SK-N-SH (cell line): ENCODE measurements at regions not wholly inside any gene's neighbourhood (a gene's known extent, or its start where the extent isn't known, plus 50 kb on each side); places are given as distances from the start of the nearest gene placed in this dataset.

Experiments
- CTCF ChIA-PET: fragments of 300-600, 350-600 bp; formaldehyde crosslinking; extraction: SDS; loops from one replicate; lab custom pipeline; 2021; lab: Yijun Ruan, JAX
- POLR2A ChIA-PET: fragments of 350-600 bp; sonication (Branson Sonifier 250); formaldehyde crosslinking; extraction: SDS; loops from one replicate; lab custom pipeline; 2020; ENCODE audit warnings: antibody characterized with exemption, inconsistent platforms; lab: Yijun Ruan, JAX
- DNase-seq: peaks from one replicate; pipeline ENCODE4 v3.0.0; 2012
- H2AFZ ChIP-seq: fragments of 200-600 bp; sonication (generic); 2 replicates; pipeline ENCODE4 v1.8.1; 2016; ENCODE audit warnings: antibody characterized with exemption, mild to moderate bottlenecking, low read depth
- H3F3A ChIP-seq: fragments of 200-600 bp; sonication (generic); replicated peaks from 2 replicates; pipeline ENCODE3; 2016; ENCODE audit warnings: antibody characterized with exemption, mild to moderate bottlenecking; ENCODE audit not compliant: insufficient read depth
- H3K27ac ChIP-seq, 2 experiments: fragments of 200-500 bp in 1 of 2; fragments of 200-600 bp in 1 of 2; sonication (Bioruptor generic) in 1 of 2; sonication (generic), shearing (Covaris generic) in 1 of 2; 2 replicates each; pipeline versions ENCODE4 v1.5.1 to v1.6.1; 2014 to 2016; ENCODE audit warnings: low read depth in 2 of 2, inconsistent platforms in 1 of 2, low read length in 1 of 2, mild to moderate bottlenecking in 1 of 2, mixed read lengths in 1 of 2
- H3K27me3 ChIP-seq: fragments of 200-600 bp; sonication (generic), shearing (Covaris generic); 2 replicates; pipeline ENCODE4 v1.6.1; 2016; ENCODE audit warnings: mixed run types; ENCODE audit not compliant: insufficient read depth
- H3K36me3 ChIP-seq, 2 experiments: fragments of 200-500 bp in 1 of 2; fragments of 200-600 bp in 1 of 2; sonication (Bioruptor generic) in 1 of 2; sonication (generic) in 1 of 2; replicated peaks in 1 of 2; 2 replicates each; pipeline versions ENCODE3 to v1.5.1; 2014 to 2016; ENCODE audit warnings: low read length in 1 of 2, mild to moderate bottlenecking in 1 of 2; ENCODE audit not compliant: insufficient read depth in 2 of 2, control insufficient read depth in 1 of 2
- H3K4me1 ChIP-seq, 2 experiments: fragments of 200-500 bp in 1 of 2; fragments of 200-600 bp in 1 of 2; sonication (Bioruptor generic) in 1 of 2; sonication (generic), shearing (Covaris generic) in 1 of 2; 2 replicates each; pipeline versions ENCODE4 v1.5.1 to v1.6.1; 2014 to 2016; ENCODE audit warnings: low read depth in 1 of 2, low read length in 1 of 2, mixed run types in 1 of 2; ENCODE audit not compliant: insufficient read depth in 2 of 2, control insufficient read depth in 1 of 2
- H3K4me2 ChIP-seq: fragments of 200-600 bp; sonication (generic), shearing (Covaris generic); 2 replicates; pipeline ENCODE4 v1.6.1; 2017; ENCODE audit warnings: mixed run types
- H3K4me3 ChIP-seq, 2 experiments: fragments of 200-500 bp in 1 of 2; fragments of 200-600 bp in 1 of 2; sonication (Bioruptor generic) in 1 of 2; sonication (generic), shearing (Covaris generic) in 1 of 2; 2 replicates each; pipeline versions ENCODE4 v1.5.1 to v1.8.1; 2014 to 2016; ENCODE audit warnings: low read depth in 2 of 2, inconsistent platforms in 1 of 2, low read length in 1 of 2, mild to moderate bottlenecking in 1 of 2, mixed read lengths in 1 of 2, moderate library complexity in 1 of 2
- H3K79me2 ChIP-seq: fragments of 200-600 bp; sonication (generic); 2 replicates; pipeline ENCODE4 v1.8.1; 2017; ENCODE audit warnings: mild to moderate bottlenecking; ENCODE audit not compliant: insufficient read depth
- H3K9ac ChIP-seq: fragments of 200-600 bp; sonication (generic); 2 replicates; pipeline ENCODE4 v1.6.1; 2017; ENCODE audit warnings: mixed run types
- H3K9me2 ChIP-seq: fragments of 200-600 bp; sonication (generic); 2 replicates; pipeline ENCODE4 v1.6.1; 2017; ENCODE audit warnings: mixed run types
- H3K9me3 ChIP-seq: fragments of 200-600 bp; sonication (generic); 2 replicates; pipeline ENCODE4 v1.6.1; 2017; ENCODE audit warnings: mixed run types, mild to moderate bottlenecking, moderate library complexity
- H4K20me1 ChIP-seq: fragments of 200-600 bp; sonication (generic); 2 replicates; pipeline ENCODE4 v1.6.1; 2017; ENCODE audit warnings: mild to moderate bottlenecking, mixed run types; ENCODE audit not compliant: insufficient read depth
- CHD2 ChIP-seq: fragments of 150-350 bp; IDR thresholded peaks from 2 replicates; pipeline ENCODE4 v1.6.1; 2018; ENCODE audit warnings: low read length; ENCODE audit not compliant: partially characterized antibody
- EP300 ChIP-seq, 2 experiments: IDR thresholded peaks; 2 replicates each; pipeline versions ENCODE4 v1.4.0 to v1.6.1; 2012; ENCODE audit warnings: borderline replicate concordance in 1 of 2, low read depth in 1 of 2, low read length in 1 of 2
- FOXJ3 ChIP-seq: sonication (generic); formaldehyde crosslinking; IDR thresholded peaks from 2 replicates; pipeline ENCODE4 v1.5.1; 2020; ENCODE audit warnings: mild to moderate bottlenecking, missing genetic modification reagents
- GABPA ChIP-seq: IDR thresholded peaks from 2 replicates; pipeline ENCODE4 v1.4.0; 2012; ENCODE audit warnings: low read depth, mild to moderate bottlenecking
- JUND ChIP-seq: IDR thresholded peaks from 2 replicates; pipeline ENCODE4 v1.4.0; 2012
- NFIC ChIP-seq: IDR thresholded peaks from 2 replicates; pipeline ENCODE4 v1.4.0; 2012; ENCODE audit warnings: borderline replicate concordance
- POLR2AphosphoS5 ChIP-seq: IDR thresholded peaks from 2 replicates; pipeline ENCODE4 v1.6.1; 2012; ENCODE audit warnings: low read depth, low read length
- RAD21 ChIP-seq: IDR thresholded peaks from 2 replicates; pipeline ENCODE4 v1.6.1; 2012; ENCODE audit warnings: mild to moderate bottlenecking, low read length
- RFX5 ChIP-seq: IDR thresholded peaks from 2 replicates; pipeline ENCODE4 v1.6.1; 2012; ENCODE audit warnings: mild to moderate bottlenecking, improper control_type of control experiment, low read length
- TAF1 ChIP-seq: IDR thresholded peaks from 2 replicates; pipeline ENCODE4 v1.6.1; 2012; ENCODE audit warnings: low read depth, mild to moderate bottlenecking, low read length, moderate library complexity, borderline replicate concordance
- TCF12 ChIP-seq: IDR thresholded peaks from 2 replicates; pipeline ENCODE4 v1.4.0; 2012
- WGBS: methylation state at CpG from one replicate; pipeline ENCODE4 v1.1.6; 2017; ENCODE audit warnings: low lambda C conversion rate; 5-methylcytosine and 5-hydroxymethylcytosine counted together
- TF ChIP-seq, protein P1 (sequence below): fragments of 200-600 bp; sonication (generic); IDR thresholded peaks from 2 replicates; pipeline ENCODE4 v1.6.1; 2017; ENCODE audit warnings: antibody characterized with exemption, mild to moderate bottlenecking, moderate library complexity

DNA sequence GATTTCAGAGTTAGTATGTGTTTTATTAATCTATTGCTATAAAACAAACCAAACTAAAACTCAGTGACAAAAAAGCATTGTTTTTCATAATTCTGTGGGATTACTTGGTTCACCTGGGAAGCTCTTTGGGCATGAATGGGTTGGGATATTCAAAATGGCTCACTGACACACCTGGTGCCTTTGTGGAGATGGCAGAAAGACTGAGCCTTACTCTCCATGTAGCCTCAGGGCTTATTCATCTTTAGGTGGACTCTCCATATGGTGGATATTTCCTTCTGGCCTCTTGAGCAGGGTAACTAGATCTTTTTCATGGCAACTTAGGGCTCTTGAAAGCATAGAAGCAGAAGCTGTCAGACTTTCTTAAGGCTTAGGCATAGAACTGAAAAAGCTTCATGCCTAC is 1102.8 kb upstream of the SEL1L start:
- no peaks in the 10 kb centered on the region for H3K79me2 ChIP-seq
- ChIA-PET POLR2A (no interaction called here), CTCF (no interaction called here)
- no peaks in the 10 kb centered on the region for H3F3A ChIP-seq
- no peak overlapping the region for H3K27ac ChIP-seq
- H3K9me2 ChIP-seq, result no peaks in the 10 kb centered on the region
- no peak overlapping the region for H3K4me3 ChIP-seq
- no peak for TF ChIP-seq TCF12
- TF ChIP-seq, protein P1, sequence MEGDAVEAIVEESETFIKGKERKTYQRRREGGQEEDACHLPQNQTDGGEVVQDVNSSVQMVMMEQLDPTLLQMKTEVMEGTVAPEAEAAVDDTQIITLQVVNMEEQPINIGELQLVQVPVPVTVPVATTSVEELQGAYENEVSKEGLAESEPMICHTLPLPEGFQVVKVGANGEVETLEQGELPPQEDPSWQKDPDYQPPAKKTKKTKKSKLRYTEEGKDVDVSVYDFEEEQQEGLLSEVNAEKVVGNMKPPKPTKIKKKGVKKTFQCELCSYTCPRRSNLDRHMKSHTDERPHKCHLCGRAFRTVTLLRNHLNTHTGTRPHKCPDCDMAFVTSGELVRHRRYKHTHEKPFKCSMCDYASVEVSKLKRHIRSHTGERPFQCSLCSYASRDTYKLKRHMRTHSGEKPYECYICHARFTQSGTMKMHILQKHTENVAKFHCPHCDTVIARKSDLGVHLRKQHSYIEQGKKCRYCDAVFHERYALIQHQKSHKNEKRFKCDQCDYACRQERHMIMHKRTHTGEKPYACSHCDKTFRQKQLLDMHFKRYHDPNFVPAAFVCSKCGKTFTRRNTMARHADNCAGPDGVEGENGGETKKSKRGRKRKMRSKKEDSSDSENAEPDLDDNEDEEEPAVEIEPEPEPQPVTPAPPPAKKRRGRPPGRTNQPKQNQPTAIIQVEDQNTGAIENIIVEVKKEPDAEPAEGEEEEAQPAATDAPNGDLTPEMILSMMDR, result no peak
- TF ChIP-seq GABPA, result no peak
- TF ChIP-seq POLR2AphosphoS5, result no peak
- no peak for TF ChIP-seq TAF1
- no peak overlapping the region for H2AFZ ChIP-seq
- H3K27me3 ChIP-seq, result no peaks in the 10 kb centered on the region
- no peak for DNase-seq
- no peaks in the 10 kb centered on the region for H4K20me1 ChIP-seq
- no peak overlapping the region for H3K9ac ChIP-seq
- H3K4me2 ChIP-seq, result no peak overlapping the region
- no peaks in the 10 kb centered on the region for H3K36me3 ChIP-seq
- no peaks in the 10 kb centered on the region for H3K4me1 ChIP-seq
- no peaks in the 10 kb centered on the region for H3K9me3 ChIP-seq

DNA sequence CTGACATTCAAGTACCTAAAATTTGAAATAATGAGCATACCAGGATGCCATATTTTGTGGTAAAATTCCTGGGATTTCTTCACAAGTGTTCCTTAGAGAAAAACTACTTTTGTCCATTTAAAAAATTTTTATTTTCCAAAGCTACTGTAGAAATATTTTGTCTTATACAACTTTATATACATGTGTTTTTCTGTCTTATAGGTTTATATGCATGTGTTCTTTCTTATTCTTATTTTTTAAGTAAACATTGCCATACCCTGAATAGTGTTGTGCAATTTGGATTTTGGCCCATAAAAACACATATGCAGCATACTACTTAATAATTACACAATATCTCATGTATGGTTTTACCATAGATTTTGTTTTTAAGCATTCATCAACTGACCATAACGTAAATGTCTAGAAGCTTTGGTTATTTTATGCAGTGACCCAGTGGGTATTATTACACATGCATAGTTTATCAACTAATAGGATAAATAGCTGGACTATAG is 1107.4 kb upstream of the SEL1L start:
- Histone ChIP-seq H3K27ac (no peak overlapping the region), H3K27me3 (no peaks in the 10 kb centered on the region), H3K36me3 (no peaks in the 10 kb centered on the region), H3K9me3 (no peaks in the 10 kb centered on the region), H3K4me2 (no peak overlapping the region), H3K79me2 (no peaks in the 10 kb centered on the region), H3K4me1 (no peaks in the 10 kb centered on the region), H3F3A (no peaks in the 10 kb centered on the region), H3K9ac (no peak overlapping the region), H4K20me1 (no peaks in the 10 kb centered on the region), H2AFZ (no peak overlapping the region), H3K9me2 (no peaks in the 10 kb centered on the region), H3K4me3 (no peak overlapping the region)
- WGBS, result 0% methylated on average over 1 of the region's 1 CpG
- no peak for DNase-seq
- TF ChIP-seq RAD21 (no peak), NFIC (no peak), RFX5 (no peak), CHD2 (no peak)
- CTCF ChIA-PET, result no interaction called here
- POLR2A ChIA-PET, result no interaction called here

- TF ChIP-seq EP300 (IDR thresholded peaks at IDR 0.05; ENCODE audit: borderline replicate concordance in 1 of 2, low read depth in 1 of 2, low read length in 1 of 2) (no peak), RFX5 (no peak), JUND (no peak), POLR2AphosphoS5 (no peak), TAF1 (no peak), FOXJ3 (CRISPR knock-in tag) (no peak)
- Histone ChIP-seq H4K20me1 (no peaks in the 10 kb centered on the region), H3K9ac (no peak overlapping the region), H3K79me2 (no peaks in the 10 kb centered on the region), H3K4me2 (no peak overlapping the region), H3K36me3 (no peaks in the 10 kb centered on the region), H3K9me3 (no peaks in the 10 kb centered on the region), H3K4me3 (no peak overlapping the region), H3K4me1 (no peaks in the 10 kb centered on the region), H3F3A (no peaks in the 10 kb centered on the region), H3K27ac (no peak overlapping the region), H2AFZ (no peak overlapping the region), H3K9me2 (no peaks in the 10 kb centered on the region), H3K27me3 (no peaks in the 10 kb centered on the region)
- no peak for DNase-seq
- POLR2A ChIA-PET, result no interaction called here
- WGBS, result 42% methylated on average over 15 of the region's 15 CpGs
- CTCF ChIA-PET, result no interaction called here
Measured at GRCh38 chr14:82642425-82642824, 1108.8 kb upstream of the SEL1L start.
